Mucosa of descending colon (tissue), 3 donors: ENCODE measurements at regions not wholly inside any gene's neighbourhood (a gene's known extent, or its start where the extent isn't known, plus 50 kb on each side); places are given as distances from the start of the nearest gene placed in this dataset.

Source experiments
- ATAC-seq: fragments of 200-7000 bp; cut with Tn5 transposase; one replicate; pipeline ENCODE4 v1.9.1; 2020; ENCODE audit warnings: mild to moderate bottlenecking, moderate library complexity
- DNase-seq, 3 donors: peaks; one replicate each; pipeline ENCODE4 v3.0.0-alpha.2; 2020
- H3K36me3 ChIP-seq: fragments of 200-600 bp; one replicate; pipeline ENCODE4 v1.8.0; 2021; ENCODE audit warnings: low read depth, mild to moderate bottlenecking
- H3K4me1 ChIP-seq: fragments of 200-600 bp; one replicate; pipeline ENCODE4 v1.8.0; 2021; ENCODE audit warnings: low read depth, mild to moderate bottlenecking
- H3K4me3 ChIP-seq: fragments of 200-600 bp; one replicate; pipeline ENCODE4 v1.8.0; 2021; ENCODE audit warnings: mild to moderate bottlenecking
- H3K9me3 ChIP-seq: fragments of 200-600 bp; one replicate; pipeline ENCODE4 v1.8.0; 2021; ENCODE audit warnings: mild to moderate bottlenecking
- CTCF ChIP-seq: fragments of 200-600 bp; IDR thresholded peaks from one replicate; pipeline ENCODE4 v1.8.0; 2022; ENCODE audit warnings: antibody characterized with exemption, mild to moderate bottlenecking
- intact Hi-C, 2 donors: fragments of 100-400 bp; cut with DNase I in 1 of 2; cut with micrococcal nuclease in 1 of 2; formaldehyde crosslinking; loops; one replicate each; pipeline versions ENCODE4 v1.11.0 to v1.11.1; 2022; cut with DNase I, micrococcal nuclease
- donor health status: DM: no; HTN: no; CAD: no; lungs with moderate emphysema.
- donor health status: DM: no; HTN: no; CAD: no.
- donor health status: DM: no; HTN: yes; CAD: no.

- Histone ChIP-seq H3K4me3 (no peak overlapping the region), H3K36me3 (no peaks in the 10 kb centered on the region), H3K9me3 (no peaks in the 10 kb centered on the region), H3K4me1 (no peaks in the 10 kb centered on the region)
- intact Hi-C loops, result no loop called here
- TF ChIP-seq CTCF, result no peak
- DNase-seq (no peak), ATAC-seq (no peak)
Measured at GRCh38 chr14:66196670-66197069, 289.5 kb upstream of the CCDC196 start.

- Histone ChIP-seq H3K4me1 (no peaks in the 10 kb centered on the region), H3K36me3 (no peaks in the 10 kb centered on the region), H3K9me3 (no peaks in the 10 kb centered on the region), H3K4me3 (no peak overlapping the region)
- intact Hi-C loops, result no loop called here
- no peak for DNase-seq
- TF ChIP-seq CTCF, result no peak
- no peak for ATAC-seq
Measured at GRCh38 chr14:66197276-66197675, 288.9 kb upstream of the CCDC196 start.

GRCh38 chr14:66206554-66206953, 279.6 kb upstream of the CCDC196 start:
- no peak for DNase-seq
- Histone ChIP-seq H3K4me3 (no peak overlapping the region), H3K4me1 (no peaks in the 10 kb centered on the region), H3K36me3 (no peaks in the 10 kb centered on the region), H3K9me3 (peaks cover 19% of the 10 kb centered on the region)
- intact Hi-C loops, result no loop called here
- ATAC-seq, result no peak
- no peak for TF ChIP-seq CTCF

GRCh38 chr14:66216763-66217162, 269.4 kb upstream of the CCDC196 start:
- DNase-seq, result no peak
- H3K4me3 ChIP-seq, result no peak overlapping the region
- H3K9me3 ChIP-seq, result peaks cover 16% of the 10 kb centered on the region
- intact Hi-C loops, result no loop called here
- no peak for ATAC-seq
- no peak for TF ChIP-seq CTCF
- no peaks in the 10 kb centered on the region for H3K36me3 ChIP-seq
- H3K4me1 ChIP-seq, result no peaks in the 10 kb centered on the region

- H3K4me1 ChIP-seq, result no peaks in the 10 kb centered on the region
- intact Hi-C loops, result no loop called here
- ATAC-seq, result no peak
- DNase-seq, result no peak
- H3K36me3 ChIP-seq, result no peaks in the 10 kb centered on the region
- no peak for TF ChIP-seq CTCF
- H3K9me3 ChIP-seq, result peaks cover 16% of the 10 kb centered on the region
- H3K4me3 ChIP-seq, result no peak overlapping the region
Measured at GRCh38 chr14:66219886-66220285, 266.3 kb upstream of the CCDC196 start.

- H3K36me3 ChIP-seq, result no peaks in the 10 kb centered on the region
- H3K4me3 ChIP-seq, result no peak overlapping the region
- ATAC-seq (peak; percentile 64), DNase-seq (peak in 2 of 3 donors; percentile 19 to 29)
- no peak for TF ChIP-seq CTCF
- H3K9me3 ChIP-seq, result peaks cover 4% of the 10 kb centered on the region
- intact Hi-C loops, result no loop called here
- H3K4me1 ChIP-seq, result no peaks in the 10 kb centered on the region
Measured at GRCh38 chr14:66224492-66225178, 261.5 kb upstream of the CCDC196 start.
